Pons (tissue), 1 donor: ENCODE measurements at regions not wholly inside any gene's neighbourhood (a gene's known extent, or its start where the extent isn't known, plus 50 kb on each side); places are given as distances from the start of the nearest gene placed in this dataset.

ENCODE experiments used
- DNase-seq: peaks from one replicate; pipeline ENCODE4 v3.0.0-alpha.2; 2016; ENCODE audit warnings: low spot score

DNA sequence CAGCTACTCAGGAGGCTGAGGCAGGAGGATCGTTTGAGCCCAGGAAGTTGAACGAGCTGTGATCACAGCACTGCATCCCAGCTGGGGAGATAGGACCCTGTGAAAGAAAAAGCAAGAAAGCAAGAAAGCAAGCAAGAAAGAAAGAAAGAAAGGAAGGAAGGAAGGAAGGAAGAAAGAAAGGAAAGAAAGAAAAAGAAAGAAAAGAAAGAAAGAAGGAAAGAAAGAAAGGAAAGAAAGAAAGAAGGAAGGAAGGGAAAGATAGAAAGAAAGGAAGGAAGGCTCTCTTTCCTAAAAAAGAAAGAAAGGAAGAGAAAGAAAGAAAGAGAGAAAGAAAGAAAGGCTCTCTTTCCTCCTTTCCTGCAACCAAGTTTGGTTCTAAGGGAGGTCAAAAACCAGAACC, 380.3 kb downstream of the PCNX1 start:
- no peak for DNase-seq

DNA sequence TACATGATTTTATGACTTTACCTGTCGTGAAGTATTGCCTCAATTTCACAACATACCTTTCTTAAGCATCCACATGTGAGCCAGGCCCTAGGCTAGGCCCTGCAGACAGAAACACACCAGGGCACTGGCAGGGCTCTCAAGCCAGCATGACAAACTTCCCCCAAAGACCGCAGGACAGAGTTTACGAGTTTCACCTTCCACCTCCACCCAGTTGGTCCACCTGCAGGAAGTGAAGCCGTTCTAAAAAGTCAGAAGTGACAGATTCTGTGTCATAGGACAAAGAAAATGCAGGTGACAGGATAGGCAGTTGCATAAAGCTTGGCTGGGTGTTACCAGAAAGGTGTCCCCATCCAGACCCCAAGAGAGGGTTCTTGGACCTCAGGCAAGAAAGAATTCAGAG, 382.3 kb downstream of the PCNX1 start:
- DNase-seq = no peak

DNA sequence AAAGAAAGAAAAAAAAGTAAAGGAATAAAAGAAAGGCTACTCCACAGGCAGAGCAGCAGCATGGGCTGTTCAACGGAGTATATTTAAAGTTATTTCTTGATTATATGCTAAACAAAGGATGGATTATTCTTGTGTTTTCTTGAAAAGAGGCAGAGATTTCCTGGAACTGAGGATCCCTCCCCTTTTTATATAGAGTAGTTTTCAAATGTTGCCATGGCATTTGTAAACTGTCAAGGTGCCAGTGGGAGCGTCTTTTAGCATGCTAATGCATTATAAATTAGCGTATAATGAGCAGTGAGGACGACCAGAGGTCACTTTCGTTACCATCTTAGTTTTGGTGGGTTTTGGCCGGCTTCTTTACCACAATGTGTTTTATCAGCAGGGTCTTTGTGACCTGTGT, 383.0 kb downstream of the PCNX1 start:
- DNase-seq = no peak

DNA sequence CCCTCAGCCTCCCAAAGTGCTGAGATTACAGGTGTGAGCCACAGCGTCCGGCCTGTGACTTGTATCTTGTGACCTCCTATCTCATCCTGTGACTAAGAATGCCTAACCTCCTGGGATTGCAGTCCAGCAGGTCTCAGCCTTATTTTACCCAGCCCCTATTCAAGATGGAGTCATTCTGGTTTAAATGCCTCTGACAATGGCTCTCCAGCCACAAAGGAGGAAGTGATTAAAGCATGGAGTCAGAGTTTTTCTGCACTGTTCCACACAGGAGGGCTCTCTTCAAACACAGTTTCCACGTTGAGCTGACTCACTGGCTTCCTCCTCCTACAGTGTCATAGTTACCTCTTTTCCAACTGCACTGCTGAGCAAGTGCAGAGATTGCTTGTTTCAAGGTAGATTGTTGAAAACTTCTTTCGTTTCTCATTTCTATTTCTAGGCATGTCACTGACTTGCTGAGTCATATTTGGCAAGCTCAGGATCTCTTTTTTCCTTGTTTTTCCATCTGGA, 383.8 kb downstream of the PCNX1 start:
- DNase-seq = peak; percentile 50

DNA sequence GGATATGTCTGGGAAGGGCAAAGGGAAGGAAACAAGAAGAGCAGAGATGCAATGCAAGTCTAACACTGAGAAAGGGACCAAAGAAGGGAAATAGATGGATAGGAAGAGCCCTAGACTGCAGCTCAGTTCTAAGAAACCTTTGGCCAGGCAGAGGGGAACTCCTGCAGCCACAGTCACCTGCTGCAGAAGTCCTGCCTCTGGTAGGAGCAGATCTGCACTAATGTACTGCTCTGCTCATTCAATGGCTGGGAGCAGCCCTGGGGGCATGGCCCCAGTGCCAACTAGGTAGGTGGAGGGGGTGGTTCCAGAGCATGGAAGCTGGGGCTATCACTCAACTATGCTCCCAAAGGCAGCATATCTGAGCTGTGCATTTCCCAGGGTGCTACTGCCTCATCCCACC, 388.9 kb downstream of the PCNX1 start:
- no peak for DNase-seq

GRCh38 chr14:71300566-71301330, 393.5 kb downstream of the PCNX1 start:
- no peak for DNase-seq

- no peak for DNase-seq
These were observed 394.4 kb downstream of the PCNX1 start for GRCh38 chr14:71301611-71302010.

- no peak for DNase-seq
These were observed 397.4 kb downstream of the PCNX1 start for GRCh38 chr14:71304690-71305089.

- DNase-seq = no peak
These were observed 401.4 kb downstream of the PCNX1 start for GRCh38 chr14:71308671-71309070.

DNA sequence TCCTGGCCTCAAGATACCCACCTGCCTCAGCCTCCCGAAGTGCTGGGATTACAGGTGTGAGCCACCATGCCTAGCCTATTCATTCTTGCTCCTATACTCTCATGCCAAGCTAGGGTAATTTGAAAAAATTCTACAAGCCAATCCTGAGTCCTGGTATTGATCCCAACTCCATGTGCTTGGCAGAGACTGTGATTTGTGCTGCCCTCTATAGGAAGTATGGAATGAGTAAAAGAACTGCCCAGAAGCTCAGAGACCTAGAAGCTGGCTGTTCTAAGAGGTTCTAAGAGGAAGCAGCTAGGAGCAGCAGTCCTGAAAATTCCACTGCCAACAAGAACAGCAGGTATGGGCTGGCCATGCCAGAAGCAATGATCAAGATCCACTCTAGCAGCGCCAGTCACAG, 402.5 kb downstream of the PCNX1 start:
- DNase-seq = no peak

DNA sequence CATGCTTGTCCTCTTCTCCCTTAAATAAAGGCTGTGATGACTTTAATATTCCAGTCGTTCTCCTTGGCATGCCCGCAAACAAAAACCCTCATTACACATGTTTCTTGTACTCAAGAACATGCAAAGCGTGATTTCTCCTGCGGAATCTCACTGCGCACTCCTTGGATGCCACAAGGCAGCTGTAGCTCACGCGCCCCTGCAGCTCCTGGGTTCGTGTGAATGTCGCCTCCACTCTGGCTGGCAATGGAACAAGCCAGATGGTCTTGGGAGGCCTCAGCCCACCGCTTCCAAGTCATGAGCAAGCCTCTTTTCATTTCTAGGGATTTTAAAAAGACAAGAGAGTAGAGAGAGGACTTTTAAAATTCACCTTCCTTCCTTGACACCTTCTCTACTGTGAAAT, 403.8 kb downstream of the PCNX1 start:
- no peak for DNase-seq

DNA sequence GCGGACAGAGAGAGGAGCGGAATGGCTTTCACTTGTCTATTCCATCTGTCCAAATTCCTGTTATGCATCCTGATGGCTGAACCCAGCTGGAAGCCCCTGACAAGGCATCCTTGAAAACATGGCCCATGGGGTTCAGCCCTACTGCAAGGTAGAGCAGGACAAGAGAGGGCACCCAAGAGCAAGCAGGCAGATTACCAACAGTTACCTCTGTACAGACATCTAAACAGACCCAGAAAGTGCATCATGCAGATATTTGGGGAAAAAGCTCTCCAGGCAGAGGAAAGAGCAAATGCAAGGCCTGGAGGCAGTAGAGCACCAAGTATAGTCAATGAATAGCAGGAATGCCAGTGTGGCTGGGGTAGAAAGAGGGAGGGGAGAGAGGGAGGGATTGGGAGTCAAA, 407.5 kb downstream of the PCNX1 start:
- DNase-seq = no peak

- peak; percentile 33 for DNase-seq
These were observed 410.3 kb downstream of the PCNX1 start for GRCh38 chr14:71317385-71318096.

GRCh38 chr14:71318097-71318459, 410.8 kb downstream of the PCNX1 start:
- DNase-seq = no peak

- DNase-seq = no peak
These were observed 412.4 kb downstream of the PCNX1 start for GRCh38 chr14:71319666-71320065.

DNA sequence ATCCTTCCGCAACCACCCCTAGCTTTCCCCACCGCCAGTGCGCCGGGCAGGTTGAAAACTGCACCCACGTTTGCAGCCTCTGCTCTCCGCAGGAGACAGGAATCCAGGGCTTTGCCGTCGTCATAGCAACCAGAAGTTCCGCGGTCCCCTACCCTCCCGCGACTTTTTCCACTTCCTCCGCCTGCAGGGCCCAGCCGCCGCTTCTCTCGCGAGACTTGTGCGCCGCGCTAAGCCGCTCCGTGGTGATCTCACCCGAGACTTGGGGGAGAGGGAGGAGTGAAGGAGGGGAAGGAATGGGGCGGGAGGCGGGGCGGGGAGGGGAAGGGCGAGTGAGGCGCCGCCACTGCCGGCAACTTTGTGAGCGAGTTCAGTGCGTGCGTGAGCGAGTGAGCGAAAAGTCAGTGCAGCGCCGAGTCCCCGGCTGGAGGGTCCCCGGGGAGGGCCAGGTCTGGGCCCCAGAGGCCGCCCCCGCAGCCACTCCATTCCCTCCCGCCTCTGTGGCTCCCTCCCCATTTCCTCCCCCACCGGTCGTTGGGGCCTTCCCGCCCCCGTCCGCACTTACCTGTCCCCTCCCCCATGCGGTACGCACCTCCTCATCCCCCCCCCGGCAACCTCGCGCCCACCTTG, 413.0 kb downstream of the PCNX1 start, which contains the start of gene SIPA1L1:
Gene SIPA1L1, plus strand, starts transcription at position 370 of the 627 bp plus-strand sequence.
- peak; percentile 97 for DNase-seq

DNA sequence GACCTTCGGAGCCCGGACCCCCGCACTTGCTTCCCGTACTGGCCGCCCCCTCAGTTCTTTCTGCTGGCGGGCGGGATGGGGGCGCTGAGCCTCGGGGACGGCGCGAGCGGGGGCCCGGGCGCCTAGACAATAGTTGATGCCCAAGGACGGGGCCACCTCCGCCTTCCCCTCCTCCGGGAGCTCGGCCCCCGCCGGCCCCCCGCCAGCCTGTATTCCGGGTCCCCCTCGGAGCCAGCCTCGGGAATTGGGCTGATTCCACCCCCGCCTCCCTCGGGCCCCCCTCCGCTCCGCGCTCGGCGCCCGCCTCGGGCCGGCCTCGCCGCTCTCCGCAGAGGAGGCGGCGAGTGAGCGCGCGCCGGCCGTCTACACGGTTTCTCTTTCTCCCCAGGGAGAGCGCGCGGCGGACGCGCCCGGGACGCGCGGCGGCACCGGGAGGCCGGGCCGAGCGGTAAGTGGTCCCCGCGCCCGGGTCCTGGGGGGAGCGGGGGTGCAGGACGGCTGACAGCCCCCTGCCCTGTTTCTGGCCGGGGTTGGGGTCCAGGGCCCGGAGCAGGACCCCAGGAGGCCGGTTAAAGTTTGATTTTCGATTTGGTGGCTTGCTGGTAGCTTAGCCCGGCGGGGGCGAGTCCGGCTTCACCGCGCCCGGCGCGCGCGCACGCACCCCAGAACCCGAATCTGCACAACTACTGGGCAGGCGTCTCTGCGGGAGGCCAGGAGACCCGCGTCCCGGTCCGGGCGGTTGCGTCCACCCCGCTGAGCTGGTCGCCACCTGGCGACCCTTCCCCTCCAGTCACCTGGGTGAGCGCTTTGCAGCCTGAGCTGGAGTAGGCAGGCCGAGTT, 413.7 kb downstream of the PCNX1 start:
- DNase-seq = peak; percentile 22

- peak; percentile 69 for DNase-seq
These were observed 414.5 kb downstream of the PCNX1 start for GRCh38 chr14:71321574-71322315.

- peak; percentile 79 for DNase-seq
These were observed 415.5 kb downstream of the PCNX1 start for GRCh38 chr14:71322655-71323250.

DNA sequence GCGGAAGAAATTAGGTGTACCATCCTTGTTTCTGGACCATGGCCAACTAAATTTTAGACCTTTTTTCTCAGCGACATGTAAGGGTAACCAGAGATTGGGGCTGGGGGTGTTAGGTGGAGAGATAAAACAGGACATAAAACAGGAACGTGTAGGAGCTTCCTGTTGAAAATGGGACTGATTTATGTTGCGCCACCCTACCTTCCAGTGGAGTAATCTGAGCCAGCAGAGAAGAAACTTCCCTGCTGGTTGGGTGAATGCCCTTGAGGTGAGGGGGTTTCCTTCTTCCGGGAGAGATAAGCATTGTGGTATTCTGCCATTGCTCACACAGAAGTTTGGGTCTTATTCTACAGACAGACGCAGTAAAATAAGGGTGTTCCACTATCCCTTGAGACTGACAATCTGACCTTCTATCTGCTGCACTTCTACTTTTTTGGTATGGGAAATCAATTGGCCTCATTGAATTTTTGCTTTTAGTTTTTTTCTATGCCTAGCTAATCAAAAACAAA, 417.6 kb downstream of the PCNX1 start:
- no peak for DNase-seq

GRCh38 chr14:71327691-71328090, 420.4 kb downstream of the PCNX1 start:
- no peak for DNase-seq
